A172 (cell line): ENCODE measurements at regions not wholly inside any gene's neighbourhood (a gene's known extent, or its start where the extent isn't known, plus 50 kb on each side); places are given as distances from the start of the nearest gene placed in this dataset.
A peak's percentile ranks its signal among the peaks of the same experiment; 100 is the strongest.

Experiments
- DNase-seq: peaks from one replicate; pipeline ENCODE4 v3.0.0-alpha.2; 2015; ENCODE audit warnings: low spot score

- no peak for DNase-seq
Measured at GRCh38 chr11:128226106-128226716, 361.1 kb downstream of the ETS1 start.

DNA sequence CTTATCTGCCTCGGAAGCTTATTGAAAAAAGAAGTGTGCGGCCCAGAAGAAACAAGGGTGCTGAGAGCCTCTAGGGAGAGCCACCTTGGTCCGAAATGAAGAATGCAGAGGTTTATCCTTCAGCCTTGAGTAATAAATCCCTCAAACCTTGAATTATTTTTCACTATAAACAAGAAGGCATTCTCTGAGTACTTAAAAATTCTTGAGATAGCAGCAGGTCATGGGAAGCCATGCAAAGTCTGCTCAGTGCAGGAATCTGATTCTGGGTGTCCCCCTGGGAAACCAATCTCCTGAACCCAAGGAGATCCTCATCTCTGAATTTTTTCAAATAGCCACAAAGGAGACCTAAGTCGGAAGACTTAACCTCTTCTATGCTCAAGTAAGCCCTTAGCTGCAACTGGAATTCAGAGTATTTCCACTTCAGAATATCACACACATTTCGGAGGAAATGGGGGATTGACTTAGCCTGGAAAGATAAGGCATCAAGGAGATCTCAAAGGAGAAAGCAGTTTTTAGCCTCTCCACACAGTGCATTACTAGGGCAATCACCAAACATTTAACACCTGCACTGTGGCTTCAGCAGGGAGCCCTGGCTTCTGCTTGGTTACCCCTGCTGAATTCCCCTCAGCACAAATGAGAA lies 365.0 kb downstream of the ETS1 start:
- DNase-seq, result no peak

- no peak for DNase-seq
Measured at GRCh38 chr11:128219731-128220120, 367.6 kb downstream of the ETS1 start.

GRCh38 chr11:128216198-128216597 lies 371.2 kb downstream of the ETS1 start:
- no peak for DNase-seq

GRCh38 chr11:128215238-128215882 lies 372.0 kb downstream of the ETS1 start:
- no peak for DNase-seq

GRCh38 chr11:128214263-128214662 lies 373.1 kb downstream of the ETS1 start:
- no peak for DNase-seq

GRCh38 chr11:128213461-128213860 lies 373.9 kb downstream of the ETS1 start:
- DNase-seq, result no peak

- no peak for DNase-seq
Measured at GRCh38 chr11:128212324-128212723, 375.0 kb downstream of the ETS1 start.

DNA sequence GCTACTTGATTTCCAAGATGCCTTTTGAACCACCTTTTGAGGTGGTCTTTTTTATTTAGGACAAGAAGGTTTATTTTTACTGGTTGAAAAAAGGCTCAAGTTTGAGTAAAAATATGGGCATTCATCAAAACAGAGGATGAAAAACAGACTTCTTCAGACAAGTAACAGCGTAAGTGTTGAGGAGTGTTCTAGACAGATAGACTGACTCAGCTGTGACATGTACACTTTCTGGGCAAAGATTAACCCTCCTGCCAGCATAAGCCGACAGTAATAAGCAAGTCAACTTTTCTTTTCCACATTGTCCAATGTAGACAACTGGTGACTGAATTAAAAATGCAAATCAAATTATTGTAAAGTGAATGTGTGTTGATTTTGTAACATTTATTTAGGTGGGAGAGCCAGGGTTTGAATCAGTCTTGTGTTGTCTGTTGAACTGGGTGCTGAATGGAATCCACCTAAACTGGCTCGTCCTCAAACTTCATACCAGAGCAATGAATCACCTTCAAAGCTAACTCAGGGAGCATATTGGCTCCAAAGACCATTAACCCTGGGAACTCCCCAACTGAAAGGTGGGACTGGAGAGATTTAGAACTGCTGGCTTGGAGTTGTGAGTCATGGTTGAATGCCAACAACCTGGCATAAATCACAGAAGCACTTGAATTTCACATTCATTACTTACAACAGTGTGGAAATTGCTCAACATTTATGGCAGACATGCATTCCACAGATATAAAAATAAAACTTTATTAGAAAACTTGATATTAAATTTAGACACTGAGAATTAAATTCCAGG lies 377.0 kb downstream of the ETS1 start:
- peak; percentile 98 for DNase-seq

- DNase-seq, result no peak
Measured at GRCh38 chr11:128209138-128209435, 378.3 kb downstream of the ETS1 start.

DNA sequence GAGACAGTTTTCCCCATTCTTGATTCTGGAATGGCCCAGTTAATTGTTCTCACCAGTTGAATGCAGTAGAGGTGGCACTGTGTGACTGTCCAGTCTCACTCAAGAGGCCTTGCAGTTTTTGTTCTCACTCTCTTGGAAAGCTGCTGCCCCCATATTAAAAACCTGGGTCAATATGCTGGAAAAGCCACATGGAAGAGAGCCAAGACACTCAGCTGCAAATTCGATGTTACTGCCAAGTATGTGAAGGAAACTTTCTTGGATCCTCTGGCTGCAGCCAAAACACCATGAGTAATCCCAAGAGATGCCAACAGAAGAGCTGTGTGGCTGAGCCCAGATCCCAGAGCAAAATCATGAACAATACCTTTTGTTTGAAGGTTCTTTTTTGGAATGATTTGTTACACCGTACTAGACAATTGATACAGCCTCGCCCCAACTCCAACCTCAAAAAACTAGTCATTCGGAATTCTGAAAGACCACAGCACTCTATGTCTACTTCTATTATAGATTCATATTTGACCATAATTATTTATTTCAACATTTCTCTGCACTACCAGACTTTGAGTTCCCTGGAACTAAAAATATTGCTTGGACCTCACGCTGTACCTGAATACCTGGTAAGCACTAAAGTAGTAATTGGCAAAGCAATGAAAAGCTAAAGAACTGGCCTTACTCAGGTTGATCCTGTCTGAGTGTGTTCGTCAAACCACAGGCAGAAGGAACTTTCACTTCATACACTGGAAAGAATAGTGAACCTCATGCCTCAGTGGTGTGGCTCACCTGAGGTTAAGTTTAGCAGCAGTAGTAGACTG lies 378.8 kb downstream of the ETS1 start:
- DNase-seq, result peak; percentile 86

GRCh38 chr11:128207861-128208321 lies 379.5 kb downstream of the ETS1 start:
- peak; percentile 88 for DNase-seq

- DNase-seq, result no peak
Measured at GRCh38 chr11:128206461-128206860, 380.9 kb downstream of the ETS1 start.

- no peak for DNase-seq
Measured at GRCh38 chr11:128205796-128206195, 381.6 kb downstream of the ETS1 start.

GRCh38 chr11:128204898-128205297 lies 382.5 kb downstream of the ETS1 start:
- no peak for DNase-seq

GRCh38 chr11:128201801-128202200 lies 385.6 kb downstream of the ETS1 start:
- DNase-seq, result no peak

DNA sequence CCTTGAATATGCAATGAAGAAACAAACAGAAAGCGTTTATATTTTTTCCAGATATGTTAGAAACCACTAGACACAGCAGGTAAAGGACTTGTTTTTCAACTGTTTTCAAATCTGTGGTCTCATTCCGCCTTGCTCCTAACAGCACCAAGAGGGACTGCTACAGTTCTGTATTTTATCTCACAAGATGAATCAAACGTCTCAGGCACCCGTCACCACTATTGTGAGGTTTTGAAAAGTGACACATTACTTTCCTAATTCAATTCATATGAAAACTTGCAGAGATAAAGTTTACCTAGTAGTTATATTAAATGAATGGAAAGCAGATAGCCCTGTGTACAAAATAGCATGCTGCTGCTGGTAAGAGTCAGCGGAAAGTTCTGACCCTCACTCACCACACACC lies 386.3 kb downstream of the ETS1 start:
- DNase-seq, result no peak

- DNase-seq, result no peak
Measured at GRCh38 chr11:128200467-128200866, 386.9 kb downstream of the ETS1 start.

DNA sequence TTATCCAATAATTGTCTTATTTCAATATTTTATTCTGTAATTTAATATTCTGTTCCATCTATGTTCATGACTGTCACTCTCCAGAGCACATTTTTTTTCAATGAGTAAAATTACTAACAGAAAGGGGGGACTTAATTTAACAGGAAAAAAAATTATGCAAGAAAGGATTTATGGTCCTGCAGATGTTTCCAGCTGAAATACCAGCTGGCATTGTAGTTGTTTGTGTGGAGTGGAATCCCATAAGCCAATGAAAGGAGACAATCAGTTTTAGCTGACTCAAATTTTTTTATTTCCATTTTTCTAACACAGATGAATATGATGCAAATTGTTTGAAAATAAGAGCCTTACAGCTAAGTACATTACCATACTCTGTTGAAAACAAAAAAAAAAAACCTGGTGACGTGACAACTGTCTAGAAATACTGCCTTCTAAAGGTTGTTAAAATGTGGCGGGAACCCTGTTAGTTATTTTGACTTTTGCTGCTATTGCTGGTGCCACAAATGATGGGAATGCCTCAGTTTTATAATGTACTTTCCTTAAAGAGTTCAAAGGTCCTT lies 389.1 kb downstream of the ETS1 start:
- DNase-seq, result no peak

DNA sequence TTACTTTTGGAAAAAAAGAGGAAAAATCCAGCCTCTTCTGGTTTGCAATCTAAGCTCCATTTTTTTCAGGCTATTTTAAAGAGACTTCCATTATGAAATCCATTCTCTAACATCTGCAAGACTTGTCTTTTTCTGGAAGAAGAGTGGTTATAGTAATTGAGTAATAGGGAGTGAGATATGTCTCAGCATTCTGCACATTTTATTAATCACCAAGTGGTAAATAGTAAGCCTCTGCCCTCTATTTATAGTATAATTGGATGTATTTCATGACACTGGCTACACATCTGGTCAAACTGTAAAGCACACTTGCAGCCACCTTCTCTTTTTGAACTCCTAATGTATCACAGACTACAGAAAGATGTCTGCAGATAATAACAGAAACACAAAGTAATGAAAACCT lies 391.1 kb downstream of the ETS1 start:
- no peak for DNase-seq

- no peak for DNase-seq
Measured at GRCh38 chr11:128195756-128196155, 391.6 kb downstream of the ETS1 start.
